ENCODE measurements at regions not wholly inside any gene's neighbourhood (a gene's known extent, or its start where the extent isn't known, plus 50 kb on each side); places are given as distances from the start of the nearest gene placed in this dataset.

DNA sequence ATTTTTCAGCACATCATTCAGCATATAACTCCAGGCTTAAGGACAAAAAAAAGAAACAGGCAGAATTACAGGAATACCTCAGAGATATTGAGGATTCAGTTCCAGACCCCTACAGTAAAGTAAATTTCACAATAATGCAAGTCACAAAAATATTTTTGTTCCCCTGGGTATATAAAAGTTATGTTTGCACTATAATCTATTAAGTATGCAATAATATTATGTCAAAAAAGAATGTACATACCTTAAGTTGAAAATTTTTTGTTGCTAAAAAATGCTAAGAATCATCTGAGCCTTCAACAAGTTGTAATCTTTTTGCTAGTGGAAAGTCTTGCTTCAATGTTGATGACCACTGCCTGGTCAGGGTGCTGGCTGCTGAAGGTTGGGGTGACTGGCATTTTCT is 2532.5 kb downstream of the ARAP2 start:
- H3K27ac ChIP-seq = no peak overlapping the region
- H3K4me1 ChIP-seq (replicated peaks in 1 of 2) = no peaks in the 10 kb centered on the region
- TF ChIP-seq, protein P1, sequence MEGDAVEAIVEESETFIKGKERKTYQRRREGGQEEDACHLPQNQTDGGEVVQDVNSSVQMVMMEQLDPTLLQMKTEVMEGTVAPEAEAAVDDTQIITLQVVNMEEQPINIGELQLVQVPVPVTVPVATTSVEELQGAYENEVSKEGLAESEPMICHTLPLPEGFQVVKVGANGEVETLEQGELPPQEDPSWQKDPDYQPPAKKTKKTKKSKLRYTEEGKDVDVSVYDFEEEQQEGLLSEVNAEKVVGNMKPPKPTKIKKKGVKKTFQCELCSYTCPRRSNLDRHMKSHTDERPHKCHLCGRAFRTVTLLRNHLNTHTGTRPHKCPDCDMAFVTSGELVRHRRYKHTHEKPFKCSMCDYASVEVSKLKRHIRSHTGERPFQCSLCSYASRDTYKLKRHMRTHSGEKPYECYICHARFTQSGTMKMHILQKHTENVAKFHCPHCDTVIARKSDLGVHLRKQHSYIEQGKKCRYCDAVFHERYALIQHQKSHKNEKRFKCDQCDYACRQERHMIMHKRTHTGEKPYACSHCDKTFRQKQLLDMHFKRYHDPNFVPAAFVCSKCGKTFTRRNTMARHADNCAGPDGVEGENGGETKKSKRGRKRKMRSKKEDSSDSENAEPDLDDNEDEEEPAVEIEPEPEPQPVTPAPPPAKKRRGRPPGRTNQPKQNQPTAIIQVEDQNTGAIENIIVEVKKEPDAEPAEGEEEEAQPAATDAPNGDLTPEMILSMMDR (IDR thresholded peaks at IDR 0.05) = no peak
- TF ChIP-seq POLR2A (IDR thresholded peaks at IDR 0.05) = no peak
- H3K9me3 ChIP-seq (replicated peaks in 1 of 3) = no peaks in the 10 kb centered on the region
- no peaks in the 10 kb centered on the region for H3K36me3 ChIP-seq (replicated peaks in 1 of 2)
- no peaks in the 10 kb centered on the region for H3K27me3 ChIP-seq
- intact Hi-C loops (cut with DNase I) = no loop called here
- DNase-seq = no peak
- no peak overlapping the region for H3K4me3 ChIP-seq

DNA sequence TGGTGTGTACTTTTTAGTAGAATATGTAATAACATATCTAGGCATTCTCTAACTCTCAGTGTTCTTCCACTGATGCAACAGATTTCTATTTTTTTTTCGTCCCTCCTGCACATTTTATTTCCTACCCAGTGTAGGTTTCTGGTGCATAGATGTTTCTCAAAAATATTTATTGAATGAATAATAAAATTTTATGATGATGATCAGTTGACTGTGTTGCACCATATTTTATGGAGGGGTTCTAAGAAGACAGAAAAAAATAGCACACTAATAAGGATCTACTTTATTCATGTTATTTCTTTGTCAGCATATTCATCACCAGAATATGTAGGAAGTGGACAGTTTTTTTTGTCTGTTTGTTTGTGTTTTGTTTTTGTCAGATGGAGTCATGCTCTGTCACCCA is 2529.3 kb downstream of the ARAP2 start:
- intact Hi-C loops (cut with DNase I) = no loop called here
- 52 to 89% (median 69%) methylated on average over 1 of the region's 1 CpG for WGBS, 4 donors
- Histone ChIP-seq H3K9me3 (replicated peaks in 1 of 3) (no peaks in the 10 kb centered on the region), H3K36me3 (replicated peaks in 1 of 2) (no peaks in the 10 kb centered on the region), H3K27me3 (no peaks in the 10 kb centered on the region), H3K27ac (no peak overlapping the region), H3K4me3 (no peak overlapping the region), H3K4me1 (replicated peaks in 1 of 2) (no peaks in the 10 kb centered on the region)
- DNase-seq = no peak
- no peak for TF ChIP-seq POLR2A (IDR thresholded peaks at IDR 0.05)
- TF ChIP-seq, protein P1 (IDR thresholded peaks at IDR 0.05) = no peak

GRCh38 chr4:33715841-33716395 is 2528.4 kb downstream of the ARAP2 start:
- Histone ChIP-seq H3K27ac (no peak overlapping the region), H3K9me3 (replicated peaks in 1 of 3) (no peaks in the 10 kb centered on the region), H3K27me3 (no peaks in the 10 kb centered on the region), H3K36me3 (replicated peaks in 1 of 2) (no peaks in the 10 kb centered on the region), H3K4me1 (replicated peaks in 1 of 2) (no peaks in the 10 kb centered on the region), H3K4me3 (no peak overlapping the region)
- 44 to 55% (median 52%) methylated on average over 4 of the region's 4 CpGs for WGBS, 4 donors
- intact Hi-C loops (cut with DNase I) = no loop called here
- DNase-seq = no peak
- TF ChIP-seq, protein P1 (IDR thresholded peaks at IDR 0.05) = no peak
- no peak for TF ChIP-seq POLR2A (IDR thresholded peaks at IDR 0.05)

- no peaks in the 10 kb centered on the region for H3K9me3 ChIP-seq (replicated peaks in 1 of 3)
- no peak for DNase-seq
- H3K27me3 ChIP-seq = no peaks in the 10 kb centered on the region
- TF ChIP-seq POLR2A (IDR thresholded peaks at IDR 0.05) = no peak
- TF ChIP-seq, protein P1 (IDR thresholded peaks at IDR 0.05) = no peak
- 53 to 64% (median 61%) methylated on average over 2 of the region's 2 CpGs for WGBS, 4 donors
- H3K36me3 ChIP-seq (replicated peaks in 1 of 2) = no peaks in the 10 kb centered on the region
- intact Hi-C loops (cut with DNase I) = no loop called here
- no peaks in the 10 kb centered on the region for H3K4me1 ChIP-seq (replicated peaks in 1 of 2)
- H3K27ac ChIP-seq = no peak overlapping the region
- no peak overlapping the region for H3K4me3 ChIP-seq
Measured at GRCh38 chr4:33722254-33722653, 2522.1 kb downstream of the ARAP2 start.

Measured in adrenal gland (tissue), 9 donors.